Uterus (tissue), 2 donors: ENCODE measurements at regions not wholly inside any gene's neighbourhood (a gene's known extent, or its start where the extent isn't known, plus 50 kb on each side); places are given as distances from the start of the nearest gene placed in this dataset.

Experiments
- POLR2A ChIP-seq, 2 donors: fragments of 450-650 bp; IDR thresholded peaks; one replicate each; pipeline ENCODE4 v1.6.1; 2016; ENCODE audit warnings: antibody characterized with exemption in 2 of 2, mild to moderate bottlenecking in 1 of 2, moderate library complexity in 1 of 2
- TF ChIP-seq, protein P1 (sequence below), 4 experiments: fragments of 200-600 bp in 2 of 4; fragments of 450-650 bp in 2 of 4; sonication (generic) in 2 of 4; IDR thresholded peaks; one replicate each; pipeline ENCODE4 v1.5.1; 2016 to 2019; ENCODE audit warnings: antibody characterized with exemption in 4 of 4, mild to moderate bottlenecking in 2 of 4, moderate library complexity in 1 of 4

DNA sequence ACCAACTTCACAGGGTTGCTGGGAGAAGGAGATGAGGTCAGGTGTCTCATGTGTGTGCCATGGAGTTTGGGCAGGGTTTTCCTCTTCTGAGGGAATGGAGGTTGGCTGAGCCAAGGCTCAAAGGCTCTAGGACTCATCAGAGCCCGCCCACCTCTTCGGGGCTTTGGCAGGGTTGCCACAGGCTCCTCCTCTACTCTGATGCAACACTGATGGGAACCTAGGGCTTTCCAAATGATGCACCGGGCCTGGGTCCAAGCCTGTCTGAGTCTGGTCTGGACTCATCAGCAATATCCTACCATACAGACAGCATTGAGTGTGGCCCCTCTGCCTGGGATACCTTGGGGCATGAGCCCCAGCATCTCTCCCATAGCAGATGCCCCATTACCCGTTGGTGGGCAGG, 59.5 kb upstream of the LHX1 start:
- TF ChIP-seq, protein P1, sequence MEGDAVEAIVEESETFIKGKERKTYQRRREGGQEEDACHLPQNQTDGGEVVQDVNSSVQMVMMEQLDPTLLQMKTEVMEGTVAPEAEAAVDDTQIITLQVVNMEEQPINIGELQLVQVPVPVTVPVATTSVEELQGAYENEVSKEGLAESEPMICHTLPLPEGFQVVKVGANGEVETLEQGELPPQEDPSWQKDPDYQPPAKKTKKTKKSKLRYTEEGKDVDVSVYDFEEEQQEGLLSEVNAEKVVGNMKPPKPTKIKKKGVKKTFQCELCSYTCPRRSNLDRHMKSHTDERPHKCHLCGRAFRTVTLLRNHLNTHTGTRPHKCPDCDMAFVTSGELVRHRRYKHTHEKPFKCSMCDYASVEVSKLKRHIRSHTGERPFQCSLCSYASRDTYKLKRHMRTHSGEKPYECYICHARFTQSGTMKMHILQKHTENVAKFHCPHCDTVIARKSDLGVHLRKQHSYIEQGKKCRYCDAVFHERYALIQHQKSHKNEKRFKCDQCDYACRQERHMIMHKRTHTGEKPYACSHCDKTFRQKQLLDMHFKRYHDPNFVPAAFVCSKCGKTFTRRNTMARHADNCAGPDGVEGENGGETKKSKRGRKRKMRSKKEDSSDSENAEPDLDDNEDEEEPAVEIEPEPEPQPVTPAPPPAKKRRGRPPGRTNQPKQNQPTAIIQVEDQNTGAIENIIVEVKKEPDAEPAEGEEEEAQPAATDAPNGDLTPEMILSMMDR (IDR thresholded peaks at IDR 0.05): no peak
- TF ChIP-seq POLR2A (IDR thresholded peaks at IDR 0.05): no peak
